OCI-LY1 (cell line): ENCODE measurements at regions not wholly inside any gene's neighbourhood (a gene's known extent, or its start where the extent isn't known, plus 50 kb on each side); places are given as distances from the start of the nearest gene placed in this dataset.

ENCODE experiments used
- H2AFZ ChIP-seq: fragments of 200-600 bp; sonication (generic), shearing (Covaris generic); 2 replicates; pipeline ENCODE4 v1.6.0; 2014; ENCODE audit warnings: antibody characterized with exemption, mild to moderate bottlenecking, low read length
- H3F3A ChIP-seq: fragments of 200-600 bp; sonication (generic), shearing (Covaris generic); 2 replicates; pipeline ENCODE4 v1.6.0; 2014; ENCODE audit warnings: mild to moderate bottlenecking, antibody characterized with exemption, low read length, moderate library complexity; ENCODE audit not compliant: insufficient read depth
- H3K27ac ChIP-seq: fragments of 200-600 bp; sonication (generic); 2 replicates; pipeline ENCODE4 v1.5.1; 2014; ENCODE audit warnings: low read length, mixed run types, mild to moderate bottlenecking, low read depth; ENCODE audit not compliant: poor library complexity, severe bottlenecking
- H3K27me3 ChIP-seq: fragments of 200-600 bp; sonication (generic); 2 replicates; pipeline ENCODE4 v1.6.0; 2014; ENCODE audit warnings: antibody characterized with exemption, mild to moderate bottlenecking, low read length, moderate library complexity; ENCODE audit not compliant: insufficient read depth
- H3K36me3 ChIP-seq: fragments of 200-600 bp; sonication (generic); 2 replicates; pipeline ENCODE4 v1.6.1; 2014; ENCODE audit warnings: mild to moderate bottlenecking, antibody characterized with exemption, low read length, moderate library complexity, mixed read lengths; ENCODE audit not compliant: insufficient read depth
- H3K4me1 ChIP-seq: fragments of 200-600 bp; sonication (generic); 2 replicates; pipeline ENCODE4 v1.5.1; 2014; ENCODE audit warnings: mild to moderate bottlenecking, low read length, moderate library complexity; ENCODE audit not compliant: insufficient read depth, severe bottlenecking
- H3K4me2 ChIP-seq: fragments of 200-600 bp; sonication (generic), shearing (Covaris generic); 2 replicates; pipeline ENCODE4 v1.6.1; 2014; ENCODE audit warnings: low read length
- H3K4me3 ChIP-seq: fragments of 200-600 bp; sonication (generic); 2 replicates; pipeline ENCODE4 v1.5.1; 2014; ENCODE audit warnings: low read length, low read depth, mild to moderate bottlenecking, mixed read lengths; ENCODE audit not compliant: poor library complexity, severe bottlenecking
- H3K79me2 ChIP-seq: fragments of 200-600 bp; shearing (Covaris generic); 2 replicates; pipeline ENCODE4 v1.6.1; 2016; ENCODE audit warnings: mixed run types, low read length, mixed read lengths; ENCODE audit not compliant: insufficient read depth
- H3K9ac ChIP-seq: fragments of 200-600 bp; sonication (generic), shearing (Covaris generic); 2 replicates; pipeline ENCODE4 v1.6.1; 2014; ENCODE audit warnings: mild to moderate bottlenecking, low read length, mixed read lengths
- H3K9me2 ChIP-seq: fragments of 200-600 bp; sonication (generic), shearing (Covaris generic); 2 replicates; pipeline ENCODE4 v1.6.1; 2014; ENCODE audit warnings: low read depth, mild to moderate bottlenecking, low read length, mixed read lengths
- H3K9me3 ChIP-seq: fragments of 200-600 bp; shearing (Covaris generic); 2 replicates; pipeline ENCODE4 v1.6.1; 2014; ENCODE audit warnings: low read length, mixed read lengths
- H4K20me1 ChIP-seq: fragments of 200-600 bp; sonication (generic), shearing (Covaris generic); 2 replicates; pipeline ENCODE4 v1.6.0; 2016; ENCODE audit warnings: mild to moderate bottlenecking, low read length; ENCODE audit not compliant: insufficient read depth
- EZH2 ChIP-seq: fragments of 200-600 bp; sonication (generic), shearing (Covaris generic); IDR thresholded peaks from 2 replicates; pipeline ENCODE4 v1.8.0; 2017; ENCODE audit warnings: borderline replicate concordance, mixed run types, mild to moderate bottlenecking, antibody characterized with exemption, low read length, moderate library complexity, mixed read lengths
- TF ChIP-seq, protein P1 (sequence below): fragments of 200-600 bp; sonication (generic), shearing (Covaris generic); IDR thresholded peaks from 2 replicates; pipeline ENCODE4 v1.5.1; 2017; ENCODE audit warnings: mild to moderate bottlenecking, antibody characterized with exemption, low read length, moderate library complexity, mixed read lengths

DNA sequence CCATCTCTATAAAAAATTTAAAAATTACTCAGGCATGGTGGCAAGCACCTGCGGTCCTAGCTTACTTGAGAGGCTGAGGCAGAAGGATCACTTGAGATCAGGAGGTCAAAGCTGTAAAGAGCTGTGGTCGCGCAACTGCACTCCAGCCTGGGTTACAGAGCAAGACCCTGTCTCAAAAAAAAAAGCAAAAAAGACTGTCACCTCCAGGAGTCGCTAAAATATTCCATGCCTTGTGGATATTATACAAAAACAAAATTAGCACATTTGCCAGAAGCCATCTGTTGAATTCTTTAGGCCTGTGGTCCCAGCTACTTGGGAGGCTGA, 87.0 kb upstream of the SDK1 start:
- H3K4me2 ChIP-seq, result no peak overlapping the region
- TF ChIP-seq EZH2, result no peak
- TF ChIP-seq, protein P1, sequence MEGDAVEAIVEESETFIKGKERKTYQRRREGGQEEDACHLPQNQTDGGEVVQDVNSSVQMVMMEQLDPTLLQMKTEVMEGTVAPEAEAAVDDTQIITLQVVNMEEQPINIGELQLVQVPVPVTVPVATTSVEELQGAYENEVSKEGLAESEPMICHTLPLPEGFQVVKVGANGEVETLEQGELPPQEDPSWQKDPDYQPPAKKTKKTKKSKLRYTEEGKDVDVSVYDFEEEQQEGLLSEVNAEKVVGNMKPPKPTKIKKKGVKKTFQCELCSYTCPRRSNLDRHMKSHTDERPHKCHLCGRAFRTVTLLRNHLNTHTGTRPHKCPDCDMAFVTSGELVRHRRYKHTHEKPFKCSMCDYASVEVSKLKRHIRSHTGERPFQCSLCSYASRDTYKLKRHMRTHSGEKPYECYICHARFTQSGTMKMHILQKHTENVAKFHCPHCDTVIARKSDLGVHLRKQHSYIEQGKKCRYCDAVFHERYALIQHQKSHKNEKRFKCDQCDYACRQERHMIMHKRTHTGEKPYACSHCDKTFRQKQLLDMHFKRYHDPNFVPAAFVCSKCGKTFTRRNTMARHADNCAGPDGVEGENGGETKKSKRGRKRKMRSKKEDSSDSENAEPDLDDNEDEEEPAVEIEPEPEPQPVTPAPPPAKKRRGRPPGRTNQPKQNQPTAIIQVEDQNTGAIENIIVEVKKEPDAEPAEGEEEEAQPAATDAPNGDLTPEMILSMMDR, result no peak
- no peaks in the 10 kb centered on the region for H3K79me2 ChIP-seq
- no peaks in the 10 kb centered on the region for H4K20me1 ChIP-seq
- no peaks in the 10 kb centered on the region for H3F3A ChIP-seq
- H3K9ac ChIP-seq, result no peak overlapping the region
- no peaks in the 10 kb centered on the region for H3K4me1 ChIP-seq
- no peaks in the 10 kb centered on the region for H3K9me3 ChIP-seq
- no peaks in the 10 kb centered on the region for H3K9me2 ChIP-seq
- H3K27me3 ChIP-seq, result no peaks in the 10 kb centered on the region
- H3K4me3 ChIP-seq, result no peak overlapping the region
- H3K27ac ChIP-seq, result no peak overlapping the region
- H3K36me3 ChIP-seq, result no peaks in the 10 kb centered on the region
- H2AFZ ChIP-seq, result no peak overlapping the region

DNA sequence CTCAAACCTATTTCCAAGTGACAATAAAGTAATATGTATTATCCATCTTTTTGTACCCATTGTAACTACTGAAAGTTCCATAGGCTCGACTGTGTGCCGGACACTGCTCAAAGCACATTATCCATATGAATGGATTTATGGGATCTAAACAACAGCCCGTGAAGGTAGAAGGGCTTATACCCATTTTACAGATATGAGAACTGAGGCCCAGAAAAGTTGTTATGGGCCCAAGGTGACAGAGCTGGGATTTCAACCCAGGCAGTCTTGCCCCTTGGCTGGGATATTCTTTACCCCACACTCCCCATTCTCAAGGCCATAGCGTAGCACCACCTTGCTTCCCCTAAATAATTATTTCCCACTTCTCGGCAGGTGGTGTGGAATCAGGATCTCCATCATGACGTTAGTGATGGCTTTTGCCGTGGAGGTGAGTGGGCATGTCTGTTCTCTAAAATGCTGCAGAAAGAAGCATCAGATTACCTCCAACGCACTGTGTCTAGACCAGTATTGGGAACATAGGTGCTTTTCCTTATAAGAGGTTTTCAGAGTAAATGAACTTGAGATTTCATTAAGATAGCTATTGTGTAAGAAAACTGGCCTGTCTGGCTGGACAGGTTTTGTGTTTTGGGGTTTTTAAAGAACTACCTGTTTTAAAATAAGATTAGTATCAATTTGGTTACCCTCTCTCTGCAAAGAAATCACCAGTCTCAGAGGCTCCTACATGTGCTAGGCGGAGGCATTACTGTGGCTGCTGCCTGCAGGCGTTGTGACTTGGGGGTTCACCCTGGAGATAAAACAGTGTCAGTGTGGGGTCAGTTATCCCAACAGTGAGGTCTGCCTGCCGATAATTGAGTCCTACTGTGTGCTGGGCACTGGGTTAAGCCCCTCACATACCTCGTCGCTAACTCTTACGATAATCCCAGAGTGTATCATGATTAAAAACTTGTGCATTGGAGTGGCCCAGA, 85.1 kb upstream of the SDK1 start:
- H3K4me2 ChIP-seq, result no peak overlapping the region
- H3F3A ChIP-seq, result no peaks in the 10 kb centered on the region
- H3K4me3 ChIP-seq, result no peak overlapping the region
- no peaks in the 10 kb centered on the region for H3K79me2 ChIP-seq
- no peaks in the 10 kb centered on the region for H3K4me1 ChIP-seq
- H3K27ac ChIP-seq, result no peak overlapping the region
- H3K9me2 ChIP-seq, result no peaks in the 10 kb centered on the region
- no peak overlapping the region for H3K9ac ChIP-seq
- no peak overlapping the region for H2AFZ ChIP-seq
- no peaks in the 10 kb centered on the region for H4K20me1 ChIP-seq
- H3K9me3 ChIP-seq, result no peaks in the 10 kb centered on the region
- no peaks in the 10 kb centered on the region for H3K27me3 ChIP-seq
- no peak for TF ChIP-seq EZH2
- TF ChIP-seq, protein P1, result no peak
- H3K36me3 ChIP-seq, result no peaks in the 10 kb centered on the region

DNA sequence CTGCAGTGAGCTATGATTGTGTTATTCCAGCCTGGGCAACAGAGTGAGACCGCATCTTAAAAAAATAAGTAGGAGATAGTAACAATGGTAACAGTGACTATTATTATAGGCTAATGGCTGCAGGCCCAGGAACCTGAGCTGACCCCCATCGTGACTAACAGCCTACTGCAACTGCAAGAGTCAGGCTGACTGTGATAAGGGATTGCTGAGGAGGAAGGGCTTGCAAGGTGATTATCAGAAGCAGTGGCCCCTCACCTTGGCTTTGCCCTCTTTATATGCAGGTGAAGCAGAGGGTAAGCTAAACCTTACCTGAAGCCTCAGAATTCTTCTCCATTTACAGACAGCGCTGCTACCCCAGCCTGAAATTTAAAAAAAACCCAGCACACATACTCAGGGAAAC, 83.9 kb upstream of the SDK1 start:
- Histone ChIP-seq H3K36me3 (no peaks in the 10 kb centered on the region), H3K27me3 (no peaks in the 10 kb centered on the region), H3K79me2 (no peaks in the 10 kb centered on the region), H3K9me3 (no peaks in the 10 kb centered on the region), H4K20me1 (no peaks in the 10 kb centered on the region), H3K4me3 (no peak overlapping the region), H3K27ac (no peak overlapping the region), H3K9me2 (no peaks in the 10 kb centered on the region), H3K4me2 (no peak overlapping the region), H3F3A (no peaks in the 10 kb centered on the region), H3K4me1 (no peaks in the 10 kb centered on the region), H3K9ac (no peak overlapping the region), H2AFZ (no peak overlapping the region)
- TF ChIP-seq, protein P1, result no peak
- TF ChIP-seq EZH2, result no peak
